Activated CD4-positive, alpha-beta memory T cell treated with anti-CD3 and anti-CD28 coated beads, Interleukin-2, amount 10 ng/mL, durations not matched to agents 7 days and 5 days (primary cell): ENCODE measurements at regions not wholly inside any gene's neighbourhood (a gene's known extent, or its start where the extent isn't known, plus 50 kb on each side); places are given as distances from the start of the nearest gene placed in this dataset.
"Not testable (repeated sequence)": the region's sequence is repeated elsewhere in the genome, so short reads cannot be mapped to it uniquely, and the experiment has no call there.

ENCODE experiments used
- CTCF ChIA-PET: fragments of 350-600 bp; sonication (Branson Sonifier 250); formaldehyde crosslinking; loops from one replicate; lab custom pipeline; 2021; ENCODE audit warnings: antibody characterized with exemption, inconsistent platforms; lab: Charles Lee
- POLR2A ChIA-PET: fragments of 350-600 bp; sonication (Branson Sonifier 250); formaldehyde crosslinking; loops from one replicate; lab custom pipeline; 2021; ENCODE audit warnings: antibody characterized with exemption; lab: Charles Lee
- DNase-seq: peaks from one replicate; pipeline ENCODE4 v3.0.0-alpha.2; 2020
- H3K27ac Mint-ChIP-seq: one replicate; pipeline ENCODE4 v1.8.0; 2021; ENCODE audit warnings: mild to moderate bottlenecking, mixed read lengths
- H3K27me3 Mint-ChIP-seq: one replicate; pipeline ENCODE4 v1.8.0; 2021; ENCODE audit warnings: mixed read lengths
- H3K36me3 Mint-ChIP-seq: one replicate; pipeline ENCODE4 v1.8.0; 2021; ENCODE audit warnings: low read depth, mixed read lengths
- H3K4me1 Mint-ChIP-seq: one replicate; pipeline ENCODE4 v1.8.0; 2021; ENCODE audit warnings: mixed read lengths
- H3K4me3 Mint-ChIP-seq: one replicate; pipeline ENCODE4 v1.8.0; 2021; ENCODE audit warnings: mild to moderate bottlenecking, mixed read lengths
- H3K9me3 Mint-ChIP-seq: one replicate; pipeline ENCODE4 v1.8.0; 2021; ENCODE audit warnings: mixed read lengths

DNA sequence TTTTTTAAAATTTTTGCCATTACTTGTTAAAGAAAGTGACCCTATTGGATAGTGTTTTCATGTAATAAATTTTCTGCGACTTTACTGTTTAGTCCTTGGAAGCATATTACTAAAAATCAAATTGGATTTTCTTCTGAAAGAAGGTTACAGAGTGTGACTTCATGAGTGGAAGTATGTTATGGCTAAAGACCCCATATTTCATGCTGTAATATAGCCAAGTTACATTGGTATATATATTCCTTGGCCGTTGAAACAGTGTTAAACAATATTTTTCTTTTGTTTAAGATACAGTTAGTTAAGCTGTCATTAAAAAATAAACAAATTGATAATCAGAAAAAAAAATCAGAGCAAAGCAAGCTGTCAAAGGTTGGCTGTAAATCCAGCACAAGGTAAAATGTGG is 541.7 kb downstream of the TTLL7 start:
- H3K9me3 Mint-ChIP-seq, H3K27ac Mint-ChIP-seq, DNase-seq, H3K4me1 Mint-ChIP-seq, CTCF ChIA-PET, H3K27me3 Mint-ChIP-seq, H3K4me3 Mint-ChIP-seq, H3K36me3 Mint-ChIP-seq, POLR2A ChIA-PET: not testable (repeated sequence)

DNA sequence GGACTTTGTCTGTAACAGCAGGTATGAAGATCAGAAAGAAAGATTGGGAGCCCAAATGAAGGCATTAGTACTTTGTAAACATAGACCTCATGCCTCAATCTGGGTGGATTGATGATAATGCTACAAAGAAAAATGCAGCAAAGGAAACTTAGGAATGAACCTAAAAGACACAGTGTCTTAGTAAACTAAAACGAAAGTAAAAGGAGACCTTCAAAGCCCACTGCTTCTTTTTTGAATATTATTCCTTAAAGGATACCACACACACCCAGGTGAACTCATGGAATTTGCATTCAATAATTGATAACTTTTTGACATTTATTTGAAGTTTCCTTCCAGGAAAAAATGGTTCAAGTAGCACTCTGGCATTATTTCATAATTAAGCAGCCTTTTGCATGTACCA is 543.2 kb downstream of the TTLL7 start:
- H3K4me1 Mint-ChIP-seq, H3K27ac Mint-ChIP-seq, CTCF ChIA-PET: not testable (repeated sequence)

DNA sequence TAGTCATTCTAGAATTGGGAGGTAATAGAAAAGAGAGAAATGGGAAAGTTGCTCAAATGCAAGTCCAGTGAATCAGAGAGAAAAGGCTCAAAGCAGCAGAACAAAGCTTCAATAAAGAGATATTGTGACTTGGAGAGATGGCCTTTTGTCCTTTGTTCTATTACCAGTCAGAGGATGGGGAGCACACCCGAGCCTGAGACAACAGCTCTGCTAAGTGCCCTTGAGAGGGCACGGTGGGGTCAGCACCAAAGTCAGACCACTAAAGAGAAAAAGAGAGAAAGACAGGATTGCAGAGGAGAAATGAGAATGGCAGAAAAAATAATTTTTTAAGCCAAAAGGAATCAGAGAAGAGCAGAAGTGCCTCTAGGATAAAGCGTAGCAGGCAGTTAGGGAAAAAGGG is 553.1 kb downstream of the TTLL7 start:
- H3K4me1 Mint-ChIP-seq, H3K36me3 Mint-ChIP-seq, H3K9me3 Mint-ChIP-seq, H3K4me3 Mint-ChIP-seq, CTCF ChIA-PET, H3K27ac Mint-ChIP-seq, DNase-seq, H3K27me3 Mint-ChIP-seq, POLR2A ChIA-PET: not testable (repeated sequence)

More for the DNA sequence above, 543.2 kb downstream of the TTLL7 start:
- H3K9me3 Mint-ChIP-seq, H3K27me3 Mint-ChIP-seq, H3K4me3 Mint-ChIP-seq, H3K36me3 Mint-ChIP-seq, POLR2A ChIA-PET, DNase-seq: not testable (repeated sequence)

DNA sequence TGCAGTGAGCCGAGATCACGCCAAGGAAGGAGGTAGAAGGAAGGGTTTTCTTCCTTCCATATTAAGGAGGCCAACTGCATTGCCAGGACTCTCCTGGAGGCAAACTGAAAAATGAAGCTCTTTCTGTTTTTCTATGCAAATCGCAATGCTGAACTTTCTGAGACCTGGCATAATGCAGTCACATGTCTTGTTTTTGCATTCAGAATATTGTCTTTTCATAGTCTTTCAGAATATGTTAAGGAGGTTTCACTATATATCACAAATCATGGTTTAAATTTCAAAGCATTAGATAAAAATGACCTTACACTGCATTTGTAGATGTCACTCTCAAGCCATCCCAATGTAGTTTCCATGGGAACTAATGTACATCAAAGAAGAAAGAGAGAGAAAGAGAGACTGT is 556.5 kb downstream of the TTLL7 start:
- H3K4me3 Mint-ChIP-seq, H3K4me1 Mint-ChIP-seq, CTCF ChIA-PET, H3K27ac Mint-ChIP-seq, H3K36me3 Mint-ChIP-seq, H3K9me3 Mint-ChIP-seq, POLR2A ChIA-PET, H3K27me3 Mint-ChIP-seq, DNase-seq: not testable (repeated sequence)

- POLR2A ChIA-PET, result not testable (repeated sequence)
Measured at GRCh38 chr1:83440586-83440985, 558.3 kb downstream of the TTLL7 start.

GRCh38 chr1:83440021-83440420 is 558.9 kb downstream of the TTLL7 start:
- H3K27me3 Mint-ChIP-seq, H3K4me1 Mint-ChIP-seq, H3K36me3 Mint-ChIP-seq, H3K27ac Mint-ChIP-seq, CTCF ChIA-PET, DNase-seq, H3K9me3 Mint-ChIP-seq, H3K4me3 Mint-ChIP-seq, POLR2A ChIA-PET: not testable (repeated sequence)

More at GRCh38 chr1:83440586-83440985, 558.3 kb downstream of the TTLL7 start:
- CTCF ChIA-PET, H3K9me3 Mint-ChIP-seq, H3K4me1 Mint-ChIP-seq, DNase-seq, H3K36me3 Mint-ChIP-seq, H3K27ac Mint-ChIP-seq, H3K4me3 Mint-ChIP-seq, H3K27me3 Mint-ChIP-seq: not testable (repeated sequence)

- H3K4me1 Mint-ChIP-seq, CTCF ChIA-PET, H3K27ac Mint-ChIP-seq, DNase-seq, POLR2A ChIA-PET, H3K4me3 Mint-ChIP-seq, H3K9me3 Mint-ChIP-seq, H3K36me3 Mint-ChIP-seq, H3K27me3 Mint-ChIP-seq: not testable (repeated sequence)
Measured at GRCh38 chr1:83438316-83438715, 560.6 kb downstream of the TTLL7 start.

DNA sequence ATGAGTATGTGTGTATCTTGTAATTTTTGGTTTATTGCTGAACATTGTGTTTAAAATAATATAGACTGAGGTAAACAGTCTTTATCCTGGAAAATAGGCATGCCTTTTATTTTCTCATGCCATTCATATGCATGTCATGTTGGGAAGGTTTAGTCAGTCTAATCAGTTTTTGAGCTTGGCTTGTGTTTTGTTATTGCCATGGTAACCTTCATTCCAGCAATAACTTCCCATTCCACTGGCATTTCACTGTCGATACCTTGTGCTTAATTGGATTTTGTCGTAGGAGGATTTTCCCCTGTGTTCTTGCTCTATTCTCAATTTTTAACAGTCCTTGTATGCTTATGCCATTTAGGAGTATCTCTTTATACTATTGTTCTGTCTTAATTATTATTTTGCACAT is 563.6 kb downstream of the TTLL7 start:
- H3K36me3 Mint-ChIP-seq, H3K27ac Mint-ChIP-seq, H3K9me3 Mint-ChIP-seq, H3K27me3 Mint-ChIP-seq, DNase-seq, H3K4me1 Mint-ChIP-seq, H3K4me3 Mint-ChIP-seq, POLR2A ChIA-PET, CTCF ChIA-PET: not testable (repeated sequence)

- POLR2A ChIA-PET, H3K9me3 Mint-ChIP-seq: not testable (repeated sequence)
Measured at GRCh38 chr1:83427566-83427965, 571.4 kb downstream of the TTLL7 start.

DNA sequence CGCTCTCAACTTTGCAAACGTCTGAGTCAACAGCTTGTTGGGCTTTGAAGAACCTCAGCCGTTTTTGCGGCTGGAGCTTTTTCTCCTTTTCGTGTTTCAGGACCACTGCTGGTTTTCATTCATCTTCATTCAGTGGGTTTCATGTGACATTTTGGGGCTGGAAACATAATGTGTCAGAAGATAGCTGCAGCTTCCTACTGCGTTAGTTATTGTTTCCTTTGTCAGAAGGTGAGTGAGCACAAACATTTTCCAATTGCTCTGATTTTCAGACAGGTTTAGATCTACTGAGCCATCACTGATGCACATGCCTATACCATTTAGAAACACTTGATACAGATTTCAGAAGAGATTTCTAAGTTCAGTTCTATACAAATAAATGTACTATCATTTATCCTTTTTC is 575.5 kb downstream of the TTLL7 start:
- H3K27me3 Mint-ChIP-seq, DNase-seq, POLR2A ChIA-PET, H3K4me3 Mint-ChIP-seq, H3K9me3 Mint-ChIP-seq, CTCF ChIA-PET, H3K4me1 Mint-ChIP-seq, H3K27ac Mint-ChIP-seq, H3K36me3 Mint-ChIP-seq: not testable (repeated sequence)

More at GRCh38 chr1:83427566-83427965, 571.4 kb downstream of the TTLL7 start:
- H3K36me3 Mint-ChIP-seq, DNase-seq, H3K27me3 Mint-ChIP-seq, H3K27ac Mint-ChIP-seq, H3K4me1 Mint-ChIP-seq, CTCF ChIA-PET, H3K4me3 Mint-ChIP-seq: not testable (repeated sequence)

DNA sequence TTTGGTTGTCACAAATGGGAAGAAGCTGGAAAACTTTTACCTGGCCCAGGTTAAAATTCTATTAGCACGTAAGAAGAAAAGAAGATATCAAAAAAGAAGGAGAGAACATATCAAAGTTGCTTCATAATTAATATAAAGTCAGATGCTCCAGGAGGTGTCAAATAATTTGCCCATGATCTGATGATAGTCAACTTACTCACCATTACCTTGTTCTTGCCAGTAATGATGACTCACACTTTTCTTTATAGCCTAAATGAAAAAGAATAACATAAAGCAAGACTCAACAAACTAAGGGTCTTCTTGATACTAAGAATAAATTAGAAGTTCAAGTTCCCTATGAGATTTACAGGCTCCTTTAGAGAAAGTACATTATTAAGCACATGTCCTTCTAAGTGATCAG is 580.4 kb downstream of the TTLL7 start:
- Mint-ChIP-seq H3K4me1 (no peaks in the 10 kb centered on the region), H3K9me3 (no peaks in the 10 kb centered on the region), H3K36me3 (no peaks in the 10 kb centered on the region), H3K27ac (no peak overlapping the region), H3K27me3 (no peaks in the 10 kb centered on the region), H3K4me3 (no peak overlapping the region)
- CTCF ChIA-PET, result no interaction called here
- DNase-seq, result no peak
- POLR2A ChIA-PET, result no interaction called here

DNA sequence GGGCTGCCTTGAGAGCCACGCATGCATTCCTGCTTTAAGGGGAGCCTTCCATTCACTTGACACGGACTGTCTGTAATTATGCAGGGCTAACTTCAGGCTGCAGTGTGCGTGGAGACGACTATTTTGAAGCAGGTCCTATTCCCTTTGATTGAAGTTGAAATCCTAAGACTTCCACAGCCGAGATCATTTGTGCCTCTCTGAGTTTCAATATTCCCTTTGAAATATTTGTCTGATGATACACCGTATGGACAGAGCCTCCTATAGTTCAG is 585.2 kb downstream of the TTLL7 start:
- CTCF ChIA-PET, H3K4me3 Mint-ChIP-seq, H3K27ac Mint-ChIP-seq, H3K36me3 Mint-ChIP-seq, H3K9me3 Mint-ChIP-seq, DNase-seq, POLR2A ChIA-PET, H3K4me1 Mint-ChIP-seq, H3K27me3 Mint-ChIP-seq: not testable (repeated sequence)

- H3K27ac Mint-ChIP-seq, H3K27me3 Mint-ChIP-seq, CTCF ChIA-PET, H3K4me1 Mint-ChIP-seq, H3K9me3 Mint-ChIP-seq, POLR2A ChIA-PET, DNase-seq, H3K4me3 Mint-ChIP-seq, H3K36me3 Mint-ChIP-seq: not testable (repeated sequence)
Measured at GRCh38 chr1:83410746-83411413, 588.1 kb downstream of the TTLL7 start.

DNA sequence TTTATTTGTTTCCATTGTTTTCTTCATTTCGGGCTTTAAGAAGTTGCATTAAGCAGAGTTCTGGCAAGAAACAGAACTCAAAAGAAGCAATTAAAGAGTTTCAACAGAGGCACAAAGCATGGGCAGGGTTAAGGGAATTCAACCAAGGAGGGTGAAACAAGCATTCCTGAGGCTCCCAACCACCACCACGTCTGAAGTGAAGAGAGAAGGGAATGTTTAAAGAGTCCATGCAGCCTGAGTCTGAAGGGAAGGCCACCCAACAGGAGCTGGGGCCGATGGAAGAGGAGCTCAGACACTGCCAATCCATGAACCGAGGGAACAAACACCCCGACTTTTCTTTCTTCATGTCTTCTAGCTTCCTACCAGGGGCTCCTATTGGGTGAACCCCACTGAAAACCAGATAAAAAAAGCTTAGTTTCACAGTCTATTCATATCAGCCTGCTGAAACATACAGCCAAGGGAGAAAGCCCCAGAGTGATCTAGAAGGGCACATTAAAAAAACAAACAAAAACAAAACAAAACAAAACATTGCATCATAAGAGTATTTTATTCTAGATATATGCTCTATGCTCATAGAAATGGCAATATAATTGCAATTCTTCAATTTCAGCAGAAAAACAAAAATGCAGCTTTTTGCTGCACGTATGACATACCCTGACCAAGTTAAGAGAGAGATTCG is 592.1 kb downstream of the TTLL7 start:
- H3K27me3 Mint-ChIP-seq, H3K27ac Mint-ChIP-seq, H3K36me3 Mint-ChIP-seq, POLR2A ChIA-PET, H3K4me3 Mint-ChIP-seq, DNase-seq, H3K9me3 Mint-ChIP-seq, CTCF ChIA-PET, H3K4me1 Mint-ChIP-seq: not testable (repeated sequence)
